HEK293 (cell line): ENCODE measurements at regions not wholly inside any gene's neighbourhood (a gene's known extent, or its start where the extent isn't known, plus 50 kb on each side); places are given as distances from the start of the nearest gene placed in this dataset.

ENCODE experiments used
- CTCF ChIA-PET: fragments of 350-600 bp; formaldehyde crosslinking; extraction: SDS; loops from one replicate; lab custom pipeline; 2021; ENCODE audit warnings: antibody characterized with exemption; lab: Yijun Ruan, JAX
- POLR2A ChIA-PET: fragments of 300-600 bp; formaldehyde crosslinking; extraction: SDS; loops from one replicate; lab custom pipeline; 2020; ENCODE audit warnings: antibody characterized with exemption, inconsistent platforms; lab: Yijun Ruan, JAX
- H3K27ac ChIP-seq: fragments of 200-500 bp; sonication (Bioruptor generic); 2 replicates; pipeline ENCODE4 v1.5.1; 2014; ENCODE audit warnings: low read depth, low read length, control low read depth, inconsistent platforms; ENCODE audit errors: extremely low read depth
- H3K36me3 ChIP-seq, 2 experiments: fragments of 200-500 bp in 1 of 2; sonication (Bioruptor generic) in 1 of 2; 1 replicate in 1 of 2; 2 replicates in 1 of 2; pipeline ENCODE4 v1.5.1; 2014 to 2017; ENCODE audit warnings: inconsistent platforms in 2 of 2, low read length in 2 of 2; ENCODE audit not compliant: control insufficient read depth in 2 of 2, insufficient read depth in 1 of 2
- H3K4me1 ChIP-seq: fragments of 200-500 bp; sonication (Bioruptor generic); 2 replicates; pipeline ENCODE4 v1.5.1; 2014; ENCODE audit warnings: mild to moderate bottlenecking, low read length, inconsistent platforms; ENCODE audit not compliant: control insufficient read depth, insufficient read depth
- H3K4me3 ChIP-seq: 2 replicates; pipeline ENCODE4 v1.5.1; 2011; ENCODE audit warnings: low read depth, mild to moderate bottlenecking, control low read depth, low read length, moderate library complexity
- H3K9me3 ChIP-seq: fragments of 200-500 bp; sonication (Bioruptor generic); 2 replicates; pipeline ENCODE4 v1.5.1; 2014; ENCODE audit warnings: low read depth, low read length, inconsistent platforms; ENCODE audit not compliant: control insufficient read depth, insufficient read depth
- EGR2 ChIP-seq: fragments of 450-650 bp; formaldehyde crosslinking; IDR thresholded peaks from 2 replicates; pipeline ENCODE4 v1.5.1; 2016; ENCODE audit warnings: low read depth, missing biosample characterization, missing genetic modification characterization
- KLF10 ChIP-seq: fragments of 450-650 bp; IDR thresholded peaks from 2 replicates; pipeline ENCODE4 v1.5.1; 2018; ENCODE audit warnings: missing biosample characterization, mild to moderate bottlenecking, missing genetic modification characterization
- MZF1 ChIP-seq: fragments of 450-650 bp; formaldehyde crosslinking; IDR thresholded peaks from 2 replicates; pipeline ENCODE4 v1.5.1; 2017; ENCODE audit warnings: missing biosample characterization, missing genetic modification characterization, borderline replicate concordance
- PRDM1 ChIP-seq: fragments of 450-650 bp; formaldehyde crosslinking; IDR thresholded peaks from 2 replicates; pipeline ENCODE4; 2016; ENCODE audit warnings: missing biosample characterization, missing genetic modification characterization
- SP2 ChIP-seq: fragments of 450-650 bp; formaldehyde crosslinking; IDR thresholded peaks from 2 replicates; pipeline ENCODE4 v1.5.1; 2016; ENCODE audit warnings: missing biosample characterization, missing genetic modification characterization
- SP7 ChIP-seq: fragments of 450-650 bp; formaldehyde crosslinking; IDR thresholded peaks from 2 replicates; pipeline ENCODE4 v1.5.1; 2016; ENCODE audit warnings: missing biosample characterization, missing genetic modification characterization
- ZBTB1 ChIP-seq: fragments of 450-650 bp; formaldehyde crosslinking; IDR thresholded peaks from 2 replicates; pipeline ENCODE4 v1.5.1; 2016; ENCODE audit warnings: missing biosample characterization, missing genetic modification characterization
- ZFP37 ChIP-seq: fragments of 450-650 bp; formaldehyde crosslinking; IDR thresholded peaks from 2 replicates; pipeline ENCODE4 v1.5.1; 2016; ENCODE audit warnings: missing biosample characterization, missing genetic modification characterization
- ZFP41 ChIP-seq: fragments of 450-650 bp; formaldehyde crosslinking; IDR thresholded peaks from 2 replicates; pipeline ENCODE4 v1.5.1; 2016; ENCODE audit warnings: missing biosample characterization, missing genetic modification characterization, borderline replicate concordance
- ZNF174 ChIP-seq: fragments of 450-650 bp; formaldehyde crosslinking; IDR thresholded peaks from 2 replicates; pipeline ENCODE4 v1.5.0; 2017; ENCODE audit warnings: missing biosample characterization, mild to moderate bottlenecking, missing genetic modification characterization
- ZNF175 ChIP-seq: fragments of 450-650 bp; formaldehyde crosslinking; IDR thresholded peaks from 2 replicates; pipeline ENCODE4 v1.5.1; 2016; ENCODE audit warnings: missing biosample characterization, missing genetic modification characterization
- ZNF26 ChIP-seq: fragments of 450-650 bp; formaldehyde crosslinking; IDR thresholded peaks from 2 replicates; pipeline ENCODE4 v1.5.1; 2016; ENCODE audit warnings: missing biosample characterization, missing genetic modification characterization
- ZNF394 ChIP-seq: fragments of 450-650 bp; formaldehyde crosslinking; IDR thresholded peaks from 2 replicates; pipeline ENCODE4 v1.5.1; 2016; ENCODE audit warnings: missing biosample characterization, missing genetic modification characterization, mild to moderate bottlenecking, moderate library complexity, borderline replicate concordance
- ZNF529 ChIP-seq: fragments of 450-650 bp; formaldehyde crosslinking; IDR thresholded peaks from 2 replicates; pipeline ENCODE4 v1.5.1; 2017; ENCODE audit warnings: missing genetic modification characterization, missing biosample characterization; ENCODE audit not compliant: insufficient replicate concordance
- ZNF558 ChIP-seq: fragments of 450-650 bp; formaldehyde crosslinking; IDR thresholded peaks from 2 replicates; pipeline ENCODE4 v1.5.1; 2016; ENCODE audit warnings: missing biosample characterization, missing genetic modification characterization
- ZNF585B ChIP-seq: fragments of 450-650 bp; formaldehyde crosslinking; IDR thresholded peaks from 2 replicates; pipeline ENCODE4 v1.5.1; 2016; ENCODE audit warnings: missing biosample characterization, missing genetic modification characterization
- ZNF658 ChIP-seq: fragments of 450-650 bp; formaldehyde crosslinking; IDR thresholded peaks from 2 replicates; pipeline ENCODE4; 2016; ENCODE audit warnings: missing biosample characterization, missing genetic modification characterization
- ZNF76 ChIP-seq: fragments of 450-650 bp; formaldehyde crosslinking; IDR thresholded peaks from 2 replicates; pipeline ENCODE4; 2016; ENCODE audit warnings: low read depth, missing biosample characterization, missing genetic modification characterization, borderline replicate concordance
- TF ChIP-seq, protein P1 (sequence below): fragments of 450-650 bp; formaldehyde crosslinking; IDR thresholded peaks from 2 replicates; pipeline ENCODE4 v1.5.1; 2017; ENCODE audit warnings: missing biosample characterization, missing genetic modification characterization
- TF ChIP-seq, protein P2 (sequence below): fragments of 450-650 bp; formaldehyde crosslinking; IDR thresholded peaks from 2 replicates; pipeline ENCODE4 v1.5.1; 2017; ENCODE audit warnings: missing biosample characterization, missing genetic modification characterization
- TF ChIP-seq, protein P3 (sequence below): fragments of 450-650 bp; formaldehyde crosslinking; IDR thresholded peaks from 2 replicates; pipeline ENCODE4 v1.5.1; 2016; ENCODE audit warnings: missing biosample characterization, missing genetic modification characterization
- TF ChIP-seq, protein P4 (sequence below): fragments of 450-650 bp; formaldehyde crosslinking; IDR thresholded peaks from 2 replicates; pipeline ENCODE4 v1.5.1; 2016; ENCODE audit warnings: missing biosample characterization, missing genetic modification characterization

DNA sequence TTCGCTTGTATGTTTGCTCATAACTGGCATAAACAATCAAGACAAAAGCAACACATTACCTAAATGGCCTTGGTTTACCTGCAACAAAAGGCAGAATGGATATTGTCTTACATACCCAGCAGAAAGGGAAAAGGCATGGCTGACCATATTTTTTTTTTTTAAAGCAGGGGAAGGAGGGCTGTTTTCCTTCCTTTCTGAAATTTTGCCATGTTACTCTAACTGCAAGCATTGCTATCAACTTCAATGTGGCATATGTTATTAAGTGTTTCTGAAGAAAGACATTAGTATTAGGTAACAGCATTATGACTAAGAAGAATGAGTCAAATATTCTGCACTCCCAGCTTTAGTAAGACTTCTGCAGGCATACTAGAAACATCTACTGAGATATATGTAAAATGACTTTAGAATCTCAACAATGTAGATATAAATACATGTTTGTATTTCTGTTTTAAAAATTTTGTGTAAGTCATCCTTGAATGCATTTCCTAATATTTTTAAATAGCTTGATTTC is 512.6 kb upstream of the FAM241A start:
- H3K4me3 ChIP-seq = no peak overlapping the region
- POLR2A ChIA-PET = no interaction called here
- H3K9me3 ChIP-seq = no peaks in the 10 kb centered on the region
- CTCF ChIA-PET = interaction anchor here (0.7 to 2.3 kb wide), 6 partner anchors 9 to 310 kb away, joined by 3 to 9 read pairs (median 6); no protein-coding TSS in a partner anchor
- no peak overlapping the region for H3K27ac ChIP-seq
- H3K4me1 ChIP-seq = no peaks in the 10 kb centered on the region
- no peak for TF ChIP-seq ZNF175
- TF ChIP-seq ZNF76 = no peak
- TF ChIP-seq MZF1 = no peak
- TF ChIP-seq ZFP37 (tag by site-specific recombination) = no peak
- no peak for TF ChIP-seq ZFP41 (tag by site-specific recombination)
- TF ChIP-seq ZNF26 = no peak
- no peak for TF ChIP-seq ZNF529
- no peak for TF ChIP-seq KLF10
- TF ChIP-seq, protein P1, sequence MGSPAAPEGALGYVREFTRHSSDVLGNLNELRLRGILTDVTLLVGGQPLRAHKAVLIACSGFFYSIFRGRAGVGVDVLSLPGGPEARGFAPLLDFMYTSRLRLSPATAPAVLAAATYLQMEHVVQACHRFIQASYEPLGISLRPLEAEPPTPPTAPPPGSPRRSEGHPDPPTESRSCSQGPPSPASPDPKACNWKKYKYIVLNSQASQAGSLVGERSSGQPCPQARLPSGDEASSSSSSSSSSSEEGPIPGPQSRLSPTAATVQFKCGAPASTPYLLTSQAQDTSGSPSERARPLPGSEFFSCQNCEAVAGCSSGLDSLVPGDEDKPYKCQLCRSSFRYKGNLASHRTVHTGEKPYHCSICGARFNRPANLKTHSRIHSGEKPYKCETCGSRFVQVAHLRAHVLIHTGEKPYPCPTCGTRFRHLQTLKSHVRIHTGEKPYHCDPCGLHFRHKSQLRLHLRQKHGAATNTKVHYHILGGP (tag by site-specific recombination) = no peak
- no peak for TF ChIP-seq ZNF558
- TF ChIP-seq, protein P2, sequence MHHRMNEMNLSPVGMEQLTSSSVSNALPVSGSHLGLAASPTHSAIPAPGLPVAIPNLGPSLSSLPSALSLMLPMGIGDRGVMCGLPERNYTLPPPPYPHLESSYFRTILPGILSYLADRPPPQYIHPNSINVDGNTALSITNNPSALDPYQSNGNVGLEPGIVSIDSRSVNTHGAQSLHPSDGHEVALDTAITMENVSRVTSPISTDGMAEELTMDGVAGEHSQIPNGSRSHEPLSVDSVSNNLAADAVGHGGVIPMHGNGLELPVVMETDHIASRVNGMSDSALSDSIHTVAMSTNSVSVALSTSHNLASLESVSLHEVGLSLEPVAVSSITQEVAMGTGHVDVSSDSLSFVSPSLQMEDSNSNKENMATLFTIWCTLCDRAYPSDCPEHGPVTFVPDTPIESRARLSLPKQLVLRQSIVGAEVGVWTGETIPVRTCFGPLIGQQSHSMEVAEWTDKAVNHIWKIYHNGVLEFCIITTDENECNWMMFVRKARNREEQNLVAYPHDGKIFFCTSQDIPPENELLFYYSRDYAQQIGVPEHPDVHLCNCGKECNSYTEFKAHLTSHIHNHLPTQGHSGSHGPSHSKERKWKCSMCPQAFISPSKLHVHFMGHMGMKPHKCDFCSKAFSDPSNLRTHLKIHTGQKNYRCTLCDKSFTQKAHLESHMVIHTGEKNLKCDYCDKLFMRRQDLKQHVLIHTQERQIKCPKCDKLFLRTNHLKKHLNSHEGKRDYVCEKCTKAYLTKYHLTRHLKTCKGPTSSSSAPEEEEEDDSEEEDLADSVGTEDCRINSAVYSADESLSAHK = no peak
- no peak for TF ChIP-seq SP2 (tag by site-specific recombination)
- TF ChIP-seq EGR2 = no peak
- TF ChIP-seq, protein P3, sequence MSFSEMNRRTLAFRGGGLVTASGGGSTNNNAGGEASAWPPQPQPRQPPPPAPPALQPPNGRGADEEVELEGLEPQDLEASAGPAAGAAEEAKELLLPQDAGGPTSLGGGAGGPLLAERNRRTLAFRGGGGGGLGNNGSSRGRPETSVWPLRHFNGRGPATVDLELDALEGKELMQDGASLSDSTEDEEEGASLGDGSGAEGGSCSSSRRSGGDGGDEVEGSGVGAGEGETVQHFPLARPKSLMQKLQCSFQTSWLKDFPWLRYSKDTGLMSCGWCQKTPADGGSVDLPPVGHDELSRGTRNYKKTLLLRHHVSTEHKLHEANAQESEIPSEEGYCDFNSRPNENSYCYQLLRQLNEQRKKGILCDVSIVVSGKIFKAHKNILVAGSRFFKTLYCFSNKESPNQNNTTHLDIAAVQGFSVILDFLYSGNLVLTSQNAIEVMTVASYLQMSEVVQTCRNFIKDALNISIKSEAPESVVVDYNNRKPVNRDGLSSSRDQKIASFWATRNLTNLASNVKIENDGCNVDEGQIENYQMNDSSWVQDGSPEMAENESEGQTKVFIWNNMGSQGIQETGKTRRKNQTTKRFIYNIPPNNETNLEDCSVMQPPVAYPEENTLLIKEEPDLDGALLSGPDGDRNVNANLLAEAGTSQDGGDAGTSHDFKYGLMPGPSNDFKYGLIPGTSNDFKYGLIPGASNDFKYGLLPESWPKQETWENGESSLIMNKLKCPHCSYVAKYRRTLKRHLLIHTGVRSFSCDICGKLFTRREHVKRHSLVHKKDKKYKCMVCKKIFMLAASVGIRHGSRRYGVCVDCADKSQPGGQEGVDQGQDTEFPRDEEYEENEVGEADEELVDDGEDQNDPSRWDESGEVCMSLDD (tag by site-specific recombination) = no peak
- no peaks in the 10 kb centered on the region for H3K36me3 ChIP-seq

- Histone ChIP-seq H3K27ac (no peak overlapping the region), H3K4me3 (no peak overlapping the region)
- TF ChIP-seq ZNF394 (tag by site-specific recombination) (no peak), ZNF658 (no peak), ZBTB1 (tag by site-specific recombination) (no peak), PRDM1 (no peak), ZFP41 (tag by site-specific recombination) (no peak), ZNF585B (tag by site-specific recombination) (no peak), ZNF174 (tag by site-specific recombination) (no peak), SP7 (tag by site-specific recombination) (no peak)
- TF ChIP-seq, protein P4, sequence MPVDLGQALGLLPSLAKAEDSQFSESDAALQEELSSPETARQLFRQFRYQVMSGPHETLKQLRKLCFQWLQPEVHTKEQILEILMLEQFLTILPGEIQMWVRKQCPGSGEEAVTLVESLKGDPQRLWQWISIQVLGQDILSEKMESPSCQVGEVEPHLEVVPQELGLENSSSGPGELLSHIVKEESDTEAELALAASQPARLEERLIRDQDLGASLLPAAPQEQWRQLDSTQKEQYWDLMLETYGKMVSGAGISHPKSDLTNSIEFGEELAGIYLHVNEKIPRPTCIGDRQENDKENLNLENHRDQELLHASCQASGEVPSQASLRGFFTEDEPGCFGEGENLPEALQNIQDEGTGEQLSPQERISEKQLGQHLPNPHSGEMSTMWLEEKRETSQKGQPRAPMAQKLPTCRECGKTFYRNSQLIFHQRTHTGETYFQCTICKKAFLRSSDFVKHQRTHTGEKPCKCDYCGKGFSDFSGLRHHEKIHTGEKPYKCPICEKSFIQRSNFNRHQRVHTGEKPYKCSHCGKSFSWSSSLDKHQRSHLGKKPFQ = no peak
- TF ChIP-seq, all 188 proteins: peak for 0
- H3K9me3 ChIP-seq = no peaks in the 10 kb centered on the region
- POLR2A ChIA-PET = no interaction called here
- CTCF ChIA-PET = interaction anchor here (0.7 to 2.5 kb wide), 5 partner anchors 221 to 1635 kb away, joined by 3 to 11 read pairs (median 4); no protein-coding TSS in a partner anchor
- no peaks in the 10 kb centered on the region for H3K4me1 ChIP-seq
- no peaks in the 10 kb centered on the region for H3K36me3 ChIP-seq
These were observed 511.5 kb upstream of the FAM241A start for GRCh38 chr4:111633663-111634266.
